GM12864 (cell line): ENCODE measurements at regions not wholly inside any gene's neighbourhood (a gene's known extent, or its start where the extent isn't known, plus 50 kb on each side); places are given as distances from the start of the nearest gene placed in this dataset.

Experiments
- DNase-seq: peaks from one replicate; pipeline ENCODE4 v3.0.0-alpha.2; 2011; ENCODE audit warnings: low read depth
- H3K4me3 ChIP-seq: 2 replicates; pipeline ENCODE4 v1.5.1; 2011; ENCODE audit warnings: mild to moderate bottlenecking, low read depth, low read length, control low read depth
- TF ChIP-seq, protein P1 (sequence below): IDR thresholded peaks from 2 replicates; pipeline ENCODE4 v1.5.1; 2011; ENCODE audit warnings: low read depth, mild to moderate bottlenecking, moderate library complexity, low read length, control low read depth, inconsistent platforms; ENCODE audit errors: missing control alignments

DNA sequence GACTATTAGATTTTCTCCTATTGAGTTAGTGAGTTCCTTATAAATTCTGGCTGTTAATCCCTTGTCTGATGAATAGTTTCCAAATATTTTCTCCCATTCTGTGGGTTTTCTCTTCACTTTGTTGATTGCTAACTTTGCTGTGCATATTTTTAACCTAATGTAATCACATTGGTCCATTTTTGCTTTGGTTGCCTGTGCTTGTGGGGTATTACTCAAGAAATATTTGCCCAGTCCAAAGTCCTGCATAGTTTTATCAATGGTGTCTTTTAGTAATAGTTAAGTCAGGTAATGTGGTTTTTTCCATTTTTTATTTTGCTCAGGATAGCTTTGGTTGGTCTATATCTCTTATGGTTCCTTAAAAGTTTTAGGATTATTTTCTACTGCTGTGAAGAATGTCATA is 490.3 kb downstream of the ARAP2 start:
- TF ChIP-seq, protein P1, sequence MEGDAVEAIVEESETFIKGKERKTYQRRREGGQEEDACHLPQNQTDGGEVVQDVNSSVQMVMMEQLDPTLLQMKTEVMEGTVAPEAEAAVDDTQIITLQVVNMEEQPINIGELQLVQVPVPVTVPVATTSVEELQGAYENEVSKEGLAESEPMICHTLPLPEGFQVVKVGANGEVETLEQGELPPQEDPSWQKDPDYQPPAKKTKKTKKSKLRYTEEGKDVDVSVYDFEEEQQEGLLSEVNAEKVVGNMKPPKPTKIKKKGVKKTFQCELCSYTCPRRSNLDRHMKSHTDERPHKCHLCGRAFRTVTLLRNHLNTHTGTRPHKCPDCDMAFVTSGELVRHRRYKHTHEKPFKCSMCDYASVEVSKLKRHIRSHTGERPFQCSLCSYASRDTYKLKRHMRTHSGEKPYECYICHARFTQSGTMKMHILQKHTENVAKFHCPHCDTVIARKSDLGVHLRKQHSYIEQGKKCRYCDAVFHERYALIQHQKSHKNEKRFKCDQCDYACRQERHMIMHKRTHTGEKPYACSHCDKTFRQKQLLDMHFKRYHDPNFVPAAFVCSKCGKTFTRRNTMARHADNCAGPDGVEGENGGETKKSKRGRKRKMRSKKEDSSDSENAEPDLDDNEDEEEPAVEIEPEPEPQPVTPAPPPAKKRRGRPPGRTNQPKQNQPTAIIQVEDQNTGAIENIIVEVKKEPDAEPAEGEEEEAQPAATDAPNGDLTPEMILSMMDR, result no peak
- no peak for DNase-seq
- H3K4me3 ChIP-seq, result no peak overlapping the region

DNA sequence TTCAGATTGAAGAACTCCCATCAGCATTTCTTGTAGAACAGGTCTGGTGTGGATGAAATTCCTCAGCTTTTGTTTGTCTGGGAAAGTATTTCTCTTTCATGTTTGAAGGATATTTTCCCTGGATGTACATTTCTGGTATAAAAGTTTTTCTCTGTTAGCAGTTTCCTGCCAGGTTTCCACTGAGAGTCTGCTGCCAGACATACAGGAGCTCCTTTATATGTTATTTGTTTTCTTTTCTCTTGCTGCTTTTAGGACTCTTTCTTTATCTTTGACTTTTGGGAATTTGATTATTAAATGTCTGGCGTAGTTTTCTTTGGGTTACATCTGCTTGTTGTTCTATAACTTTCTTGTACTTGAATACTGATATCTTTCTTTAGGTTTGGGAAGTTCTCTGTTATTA is 486.5 kb downstream of the ARAP2 start:
- no peak for DNase-seq
- no peak overlapping the region for H3K4me3 ChIP-seq
- TF ChIP-seq, protein P1, result no peak

DNA sequence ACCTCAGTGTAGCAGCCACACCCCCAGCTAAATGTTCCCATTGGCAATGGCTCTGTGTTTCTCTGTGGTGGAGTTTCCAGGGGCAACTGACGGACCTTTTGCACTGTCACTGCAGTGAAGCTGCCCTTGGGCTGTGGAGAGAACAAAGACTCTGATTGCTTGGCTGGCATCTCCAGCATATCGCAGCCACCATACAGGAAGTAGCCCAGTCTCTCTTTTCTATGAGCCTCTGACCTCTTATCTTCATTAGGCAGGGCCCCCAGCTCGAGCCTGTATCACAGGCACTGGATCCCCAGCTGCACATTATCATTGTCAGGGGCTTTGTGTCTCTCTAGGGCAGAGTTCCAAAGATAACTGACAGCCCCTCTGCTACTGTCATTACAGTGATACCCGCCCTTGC is 483.5 kb downstream of the ARAP2 start:
- no peak for DNase-seq
- no peak overlapping the region for H3K4me3 ChIP-seq
- TF ChIP-seq, protein P1, result no peak

DNA sequence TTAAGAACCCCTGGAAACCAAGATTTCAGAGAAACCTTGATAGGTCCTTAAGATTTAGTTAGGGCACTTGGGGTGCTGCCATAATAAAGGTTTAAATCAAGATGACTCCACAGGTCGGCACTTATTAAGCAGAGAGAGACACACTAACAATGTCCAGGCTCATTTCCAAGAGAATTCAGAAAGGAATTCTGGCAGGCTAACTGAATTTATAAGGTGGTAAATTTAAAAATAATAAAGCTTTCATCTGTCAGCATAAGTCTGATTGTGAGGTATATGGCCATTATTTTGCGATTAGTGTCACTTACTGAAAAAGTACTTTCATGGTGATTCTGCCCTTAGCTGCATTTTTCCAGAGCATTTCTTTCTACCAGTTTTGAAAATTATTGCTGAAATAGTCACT is 472.7 kb downstream of the ARAP2 start:
- TF ChIP-seq, protein P1, result no peak
- no peak for DNase-seq
- H3K4me3 ChIP-seq, result no peak overlapping the region

DNA sequence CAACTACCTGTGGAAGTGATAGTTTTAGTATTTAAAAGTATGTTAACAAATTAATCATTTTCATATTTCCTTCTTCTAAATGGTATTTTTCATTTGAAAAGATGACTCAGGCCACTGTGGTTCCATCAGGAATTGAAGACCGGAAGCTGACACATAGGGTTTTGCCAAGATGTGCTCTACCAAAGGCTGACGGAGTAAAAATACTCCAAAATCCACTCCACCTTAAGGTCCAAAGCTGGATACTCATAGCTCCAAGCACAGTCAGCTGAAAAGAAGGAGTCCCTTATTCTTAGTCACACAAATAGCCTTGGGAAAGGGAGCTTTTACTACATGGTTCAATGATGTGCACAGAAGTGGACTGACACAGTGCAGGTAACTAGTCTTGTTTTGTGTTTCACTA is 472.0 kb downstream of the ARAP2 start:
- TF ChIP-seq, protein P1, result no peak

DNA sequence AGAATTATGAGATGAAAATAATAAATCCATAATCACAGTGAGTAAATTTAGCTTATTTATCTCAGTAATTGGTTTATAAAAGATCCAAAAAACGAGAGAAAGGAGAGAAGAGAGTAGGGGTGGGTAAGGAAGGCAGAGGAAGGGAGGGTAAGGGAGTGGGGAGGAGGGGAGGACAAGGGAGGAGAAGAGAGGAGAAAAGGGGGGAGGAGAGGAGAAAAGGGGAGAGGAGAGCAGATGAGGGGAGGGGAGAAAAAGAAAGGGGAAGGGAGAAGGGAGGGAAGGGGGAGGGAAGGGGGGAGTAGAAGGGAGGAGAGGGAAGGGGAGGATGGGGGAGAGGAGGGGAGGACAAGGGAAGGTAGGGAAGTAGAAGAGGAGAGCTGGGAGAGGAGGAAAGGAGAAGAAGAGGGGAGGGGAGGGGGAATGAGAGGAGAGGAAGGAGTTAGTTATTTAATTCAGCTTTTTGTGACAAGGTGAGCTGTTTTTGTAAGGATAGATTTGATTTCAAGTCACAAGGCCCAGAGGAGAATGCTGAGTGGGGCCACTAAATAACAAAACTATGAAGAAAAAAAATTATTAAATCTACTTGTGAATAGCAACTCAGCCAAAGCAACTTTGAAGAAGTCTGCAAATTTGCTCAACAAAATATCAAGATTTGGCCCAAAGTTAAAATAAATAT is 454.3 kb downstream of the ARAP2 start:
- no peak overlapping the region for H3K4me3 ChIP-seq
- no peak for DNase-seq
- TF ChIP-seq, protein P1, result no peak

More for the DNA sequence above, 472.0 kb downstream of the ARAP2 start:
- no peak overlapping the region for H3K4me3 ChIP-seq
- no peak for DNase-seq

DNA sequence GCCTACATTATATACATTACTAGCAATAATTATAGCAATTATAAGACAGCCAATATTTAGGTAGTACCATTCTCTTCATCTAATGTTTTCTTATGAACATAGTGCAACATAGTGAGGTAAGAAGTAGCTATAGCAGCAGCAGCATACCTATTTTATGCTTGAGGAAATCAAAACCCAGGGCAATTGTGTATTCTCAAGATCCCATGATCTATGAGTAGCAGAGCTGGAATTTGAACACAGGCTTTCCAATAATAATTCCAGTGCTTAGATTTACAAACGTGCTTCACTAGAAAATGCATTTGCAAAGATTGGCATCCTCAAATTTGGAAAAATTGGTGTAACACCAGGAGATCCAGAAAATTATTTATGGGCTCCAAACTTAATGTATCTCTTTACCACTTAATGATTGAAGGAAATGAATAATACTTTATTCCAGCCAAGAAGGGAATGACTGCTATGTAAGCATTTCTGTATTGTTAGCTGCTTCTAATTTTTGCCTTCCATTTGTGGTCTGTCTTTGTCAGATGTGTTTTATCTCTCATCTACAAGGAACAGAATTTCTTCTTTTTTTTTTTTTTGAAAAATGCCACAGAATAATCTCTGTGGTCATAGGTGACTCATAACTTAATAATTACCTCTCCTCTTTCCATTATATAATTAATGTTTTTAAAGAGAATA is 451.1 kb downstream of the ARAP2 start:
- TF ChIP-seq, protein P1, result no peak
- DNase-seq, result no peak
- H3K4me3 ChIP-seq, result no peak overlapping the region
